AG09319 (cell line): ENCODE measurements at regions not wholly inside any gene's neighbourhood (a gene's known extent, or its start where the extent isn't known, plus 50 kb on each side); places are given as distances from the start of the nearest gene placed in this dataset.

Source experiments
- DNase-seq: peaks from one replicate; pipeline ENCODE4 v3.0.0-alpha.2; 2010; ENCODE audit warnings: low read depth; ENCODE audit errors: extremely low read depth
- TF ChIP-seq, protein P1 (sequence below): IDR thresholded peaks from 2 replicates; pipeline ENCODE4 v1.5.1; 2011; ENCODE audit warnings: low read depth, mild to moderate bottlenecking, inconsistent platforms, low read length, moderate library complexity

DNA sequence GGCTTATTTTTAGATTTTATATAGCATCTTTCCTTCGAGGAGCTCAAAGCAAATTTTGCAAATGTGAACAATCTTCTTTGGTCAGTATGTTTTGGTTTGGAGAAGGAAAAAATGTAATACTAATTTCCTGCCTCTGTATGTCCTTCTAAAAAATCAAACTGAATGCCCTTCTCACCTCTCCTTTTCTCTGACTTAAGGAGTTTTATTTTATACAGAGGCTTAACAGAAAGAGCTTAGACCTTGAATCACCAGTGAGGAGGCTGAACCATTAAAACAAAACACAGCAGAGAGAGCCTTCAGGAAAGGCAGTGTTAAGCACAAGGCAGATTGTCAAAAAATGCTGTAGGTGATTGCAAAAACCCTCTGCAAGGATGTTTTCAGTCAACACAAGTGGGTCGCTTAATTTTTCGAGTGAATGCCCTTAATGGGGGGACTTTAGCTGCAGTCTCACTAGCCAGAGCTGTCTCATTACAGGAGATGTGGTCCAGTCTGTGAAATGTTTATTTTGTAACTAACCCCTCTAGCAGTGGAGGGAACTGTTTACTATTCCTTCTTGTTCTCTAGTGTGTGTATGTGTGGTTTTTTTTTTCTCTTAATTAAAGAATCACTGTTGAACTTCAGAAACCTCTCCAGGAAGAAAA lies 481.3 kb upstream of the CITED2 start:
- TF ChIP-seq, protein P1, sequence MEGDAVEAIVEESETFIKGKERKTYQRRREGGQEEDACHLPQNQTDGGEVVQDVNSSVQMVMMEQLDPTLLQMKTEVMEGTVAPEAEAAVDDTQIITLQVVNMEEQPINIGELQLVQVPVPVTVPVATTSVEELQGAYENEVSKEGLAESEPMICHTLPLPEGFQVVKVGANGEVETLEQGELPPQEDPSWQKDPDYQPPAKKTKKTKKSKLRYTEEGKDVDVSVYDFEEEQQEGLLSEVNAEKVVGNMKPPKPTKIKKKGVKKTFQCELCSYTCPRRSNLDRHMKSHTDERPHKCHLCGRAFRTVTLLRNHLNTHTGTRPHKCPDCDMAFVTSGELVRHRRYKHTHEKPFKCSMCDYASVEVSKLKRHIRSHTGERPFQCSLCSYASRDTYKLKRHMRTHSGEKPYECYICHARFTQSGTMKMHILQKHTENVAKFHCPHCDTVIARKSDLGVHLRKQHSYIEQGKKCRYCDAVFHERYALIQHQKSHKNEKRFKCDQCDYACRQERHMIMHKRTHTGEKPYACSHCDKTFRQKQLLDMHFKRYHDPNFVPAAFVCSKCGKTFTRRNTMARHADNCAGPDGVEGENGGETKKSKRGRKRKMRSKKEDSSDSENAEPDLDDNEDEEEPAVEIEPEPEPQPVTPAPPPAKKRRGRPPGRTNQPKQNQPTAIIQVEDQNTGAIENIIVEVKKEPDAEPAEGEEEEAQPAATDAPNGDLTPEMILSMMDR = no peak
- DNase-seq = no peak

DNA sequence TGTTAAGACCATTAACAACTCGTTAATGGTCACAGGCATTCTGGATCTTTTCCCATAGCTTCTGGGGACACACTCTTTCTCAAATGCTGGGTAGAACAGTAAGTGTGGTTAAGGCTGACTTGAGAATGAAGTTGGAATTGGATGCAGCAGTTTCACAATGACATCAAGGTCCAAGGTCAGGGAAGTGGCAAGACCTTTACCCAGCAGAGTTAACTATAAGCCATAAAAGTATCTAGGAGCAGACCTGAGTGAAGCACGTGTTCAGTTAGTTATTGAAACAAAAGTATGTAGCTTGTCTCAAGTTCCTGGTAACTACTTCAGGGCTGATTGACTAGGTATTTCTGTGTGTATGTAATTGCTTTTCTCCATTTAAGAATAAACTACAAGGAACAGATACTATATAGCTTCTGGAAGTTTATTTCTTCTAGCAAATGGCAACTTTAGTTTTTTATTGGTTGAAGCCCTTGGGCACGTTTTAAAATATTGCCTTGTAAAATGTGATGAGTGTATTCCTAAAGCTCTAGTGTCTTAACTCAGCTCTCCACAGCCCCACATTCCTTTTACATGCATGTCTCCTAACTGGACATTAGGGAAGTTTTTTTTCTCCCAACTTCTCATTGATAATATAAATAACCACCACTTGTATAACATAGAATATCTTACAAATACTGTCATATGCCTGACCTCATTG lies 479.0 kb upstream of the CITED2 start:
- TF ChIP-seq, protein P1 = no peak
- DNase-seq = no peak

DNA sequence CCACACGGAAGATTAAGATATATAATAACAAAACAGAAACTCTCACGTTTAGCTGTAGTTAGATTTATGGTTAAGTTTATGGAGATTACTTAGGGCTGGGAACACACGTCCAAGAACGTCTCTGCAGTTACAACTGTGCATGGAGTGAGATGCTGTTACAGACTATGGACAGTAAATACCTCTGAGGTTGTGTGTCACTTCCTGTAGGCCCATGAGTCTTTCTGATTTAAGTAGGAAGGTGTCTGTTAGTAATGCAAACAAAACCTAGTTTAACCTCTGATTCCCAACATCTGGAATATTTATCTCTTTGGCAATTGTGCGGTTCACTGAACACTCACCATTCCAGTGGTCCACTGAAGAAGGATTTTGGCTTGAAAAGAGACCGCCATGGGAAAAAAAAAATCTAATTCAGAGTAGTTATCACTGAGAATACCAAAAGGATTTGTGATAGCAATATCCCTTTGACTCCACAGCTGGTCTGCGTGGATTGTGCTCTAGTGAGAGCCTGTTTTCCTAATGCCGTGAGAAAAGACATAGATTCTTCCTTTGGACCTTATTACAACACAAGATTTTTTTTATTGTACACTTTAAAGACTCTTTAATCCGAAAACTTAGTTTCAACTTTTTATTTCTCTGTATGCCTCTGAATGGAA lies 478.2 kb upstream of the CITED2 start:
- TF ChIP-seq, protein P1 = no peak
- no peak for DNase-seq

DNA sequence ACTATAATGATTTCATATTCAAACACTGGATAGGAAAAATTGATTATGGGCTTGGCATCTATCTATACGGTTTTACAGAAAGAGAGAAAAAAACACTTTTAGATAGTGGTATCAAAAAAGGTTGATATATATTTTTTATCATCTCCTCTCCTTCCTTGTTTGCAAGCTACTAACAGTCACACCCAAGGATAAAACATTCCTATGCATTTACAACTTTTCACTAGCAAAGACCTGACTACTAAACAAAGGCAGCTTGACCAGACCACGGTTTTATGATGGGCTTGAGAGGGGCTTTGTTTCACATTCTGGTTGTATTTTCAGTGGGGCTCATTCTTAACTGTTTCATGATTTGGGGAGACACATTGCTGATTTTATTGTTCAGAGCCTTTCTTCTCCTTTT lies 477.6 kb upstream of the CITED2 start:
- DNase-seq = no peak
- TF ChIP-seq, protein P1 = no peak

GRCh38 chr6:139851206-139851605 lies 476.8 kb upstream of the CITED2 start:
- TF ChIP-seq, protein P1 = no peak
- DNase-seq = no peak

DNA sequence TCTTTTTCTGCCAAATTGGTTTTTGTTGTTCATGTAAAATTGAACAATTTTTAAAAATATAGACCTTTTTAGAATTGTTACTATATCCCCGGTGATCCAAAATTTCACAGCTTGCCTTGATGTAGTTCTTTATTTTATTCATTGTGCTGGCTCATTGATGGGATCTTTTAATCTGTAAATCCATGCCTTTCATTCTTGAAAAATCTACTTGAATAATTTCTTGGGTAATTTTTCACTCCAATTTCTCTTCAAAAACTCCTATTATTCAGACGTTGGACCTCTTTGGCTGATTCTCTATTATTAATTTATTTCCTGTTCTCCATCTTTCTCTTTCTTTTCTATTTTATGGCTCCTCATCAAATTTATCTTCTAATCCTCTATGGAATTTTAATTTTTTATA lies 476.1 kb upstream of the CITED2 start:
- TF ChIP-seq, protein P1 = no peak
- DNase-seq = no peak

DNA sequence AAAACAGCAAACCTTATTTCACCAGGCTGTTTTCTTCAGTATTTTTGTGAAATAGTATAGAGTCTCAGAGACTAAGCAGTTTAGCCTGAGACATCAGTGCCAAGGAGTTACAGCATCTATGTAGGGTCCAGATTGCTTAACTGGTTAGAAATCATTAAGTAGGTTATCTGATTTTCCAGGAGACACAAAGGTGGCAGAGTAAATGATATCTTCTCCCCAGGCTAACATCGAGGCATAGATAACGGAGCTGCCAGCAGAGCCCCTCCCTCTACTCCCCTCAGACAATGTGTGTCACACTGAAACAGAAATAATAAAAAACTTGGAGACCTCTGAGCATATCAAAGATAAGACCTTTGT lies 473.0 kb upstream of the CITED2 start:
- no peak for DNase-seq
- TF ChIP-seq, protein P1 = no peak
